ENCODE measurements at regions not wholly inside any gene's neighbourhood (a gene's known extent, or its start where the extent isn't known, plus 50 kb on each side); places are given as distances from the start of the nearest gene placed in this dataset.

GRCh38 chr9:73046769-73047168 lies 93.9 kb upstream of the ALDH1A1 start:
- TF ChIP-seq POLR2A (IDR thresholded peaks at IDR 0.05), result no peak
- no peak for TF ChIP-seq CTCF (IDR thresholded peaks at IDR 0.05)

All from thyroid gland (tissue), 4 donors.